ENCODE measurements at regions not wholly inside any gene's neighbourhood (a gene's known extent, or its start where the extent isn't known, plus 50 kb on each side); places are given as distances from the start of the nearest gene placed in this dataset.

GRCh38 chr9:29701559-29701958, 2128.3 kb upstream of the C9orf72 start:
- DNase-seq = no peak
- Histone ChIP-seq H3K4me3 (no peak overlapping the region), H3K4me1 (no peaks in the 10 kb centered on the region), H3K27ac (no peak overlapping the region), H3K9me3 (no peaks in the 10 kb centered on the region), H3K27me3 (no peaks in the 10 kb centered on the region), H3K36me3 (no peaks in the 10 kb centered on the region)
- intact Hi-C loops (cut with DNase I) = no loop called here
- no peak for TF ChIP-seq POLR2A (IDR thresholded peaks at IDR 0.05)
- no peak for TF ChIP-seq EP300 (IDR thresholded peaks at IDR 0.05)
- no peak for TF ChIP-seq POLR2AphosphoS5 (IDR thresholded peaks at IDR 0.05)
- no peak for TF ChIP-seq CTCF (IDR thresholded peaks at IDR 0.05)
- WGBS, 2 donors = 33 to 57% methylated on average over 1 of the region's 1 CpG

- DNase-seq = no peak
- Histone ChIP-seq H3K4me3 (no peak overlapping the region), H3K9me3 (no peaks in the 10 kb centered on the region), H3K4me1 (no peaks in the 10 kb centered on the region), H3K27me3 (no peaks in the 10 kb centered on the region), H3K36me3 (no peaks in the 10 kb centered on the region), H3K27ac (no peak overlapping the region)
- intact Hi-C loops (cut with DNase I) = no loop called here
- TF ChIP-seq CTCF (IDR thresholded peaks at IDR 0.05) (no peak), POLR2AphosphoS5 (IDR thresholded peaks at IDR 0.05) (no peak), POLR2A (IDR thresholded peaks at IDR 0.05) (no peak), EP300 (IDR thresholded peaks at IDR 0.05) (no peak)
Observed at GRCh38 chr9:29701971-29702370, 2128.7 kb upstream of the C9orf72 start.

- Histone ChIP-seq H3K9me3 (no peaks in the 10 kb centered on the region), H3K4me1 (no peaks in the 10 kb centered on the region), H3K36me3 (no peaks in the 10 kb centered on the region), H3K27me3 (no peaks in the 10 kb centered on the region), H3K27ac (no peak overlapping the region), H3K4me3 (no peak overlapping the region)
- no peak for DNase-seq
- TF ChIP-seq POLR2AphosphoS5 (IDR thresholded peaks at IDR 0.05) = no peak
- no peak for TF ChIP-seq EP300 (IDR thresholded peaks at IDR 0.05)
- no peak for TF ChIP-seq CTCF (IDR thresholded peaks at IDR 0.05)
- TF ChIP-seq POLR2A (IDR thresholded peaks at IDR 0.05) = no peak
- intact Hi-C loops (cut with DNase I) = no loop called here
- WGBS, 2 donors = 12 to 48% methylated on average over 2 of the region's 2 CpGs
Observed at GRCh38 chr9:29714860-29715259, 2141.6 kb upstream of the C9orf72 start.

GRCh38 chr9:29717631-29718030, 2144.3 kb upstream of the C9orf72 start:
- 79 to 81% methylated on average over 2 of the region's 2 CpGs for WGBS, 2 donors
- DNase-seq = no peak
- no peaks in the 10 kb centered on the region for H3K27me3 ChIP-seq
- TF ChIP-seq EP300 (IDR thresholded peaks at IDR 0.05) = no peak
- TF ChIP-seq POLR2AphosphoS5 (IDR thresholded peaks at IDR 0.05) = no peak
- TF ChIP-seq CTCF (IDR thresholded peaks at IDR 0.05) = no peak
- TF ChIP-seq POLR2A (IDR thresholded peaks at IDR 0.05) = no peak
- H3K9me3 ChIP-seq = no peaks in the 10 kb centered on the region
- no peaks in the 10 kb centered on the region for H3K36me3 ChIP-seq
- H3K27ac ChIP-seq = no peak overlapping the region
- H3K4me3 ChIP-seq = no peak overlapping the region
- no peaks in the 10 kb centered on the region for H3K4me1 ChIP-seq
- intact Hi-C loops (cut with DNase I) = no loop called here

- Histone ChIP-seq H3K4me1 (no peaks in the 10 kb centered on the region), H3K9me3 (peaks cover 0 to 2% (median 0%) of the 10 kb centered on the region in 4 donors), H3K27me3 (no peaks in the 10 kb centered on the region), H3K27ac (no peak overlapping the region), H3K4me3 (no peak overlapping the region), H3K36me3 (no peaks in the 10 kb centered on the region)
- no peak for DNase-seq
- TF ChIP-seq POLR2A (IDR thresholded peaks at IDR 0.05) (no peak), POLR2AphosphoS5 (IDR thresholded peaks at IDR 0.05) (no peak), EP300 (IDR thresholded peaks at IDR 0.05) (no peak), CTCF (IDR thresholded peaks at IDR 0.05) (no peak)
- 15 to 63% methylated on average over 1 of the region's 1 CpG for WGBS, 2 donors
- intact Hi-C loops (cut with DNase I) = no loop called here
Observed at GRCh38 chr9:29730163-29730562, 2156.9 kb upstream of the C9orf72 start.

Measured in sigmoid colon (tissue), 6 donors.